ENCODE measurements at regions not wholly inside any gene's neighbourhood (a gene's known extent, or its start where the extent isn't known, plus 50 kb on each side); places are given as distances from the start of the nearest gene placed in this dataset.

DNA sequence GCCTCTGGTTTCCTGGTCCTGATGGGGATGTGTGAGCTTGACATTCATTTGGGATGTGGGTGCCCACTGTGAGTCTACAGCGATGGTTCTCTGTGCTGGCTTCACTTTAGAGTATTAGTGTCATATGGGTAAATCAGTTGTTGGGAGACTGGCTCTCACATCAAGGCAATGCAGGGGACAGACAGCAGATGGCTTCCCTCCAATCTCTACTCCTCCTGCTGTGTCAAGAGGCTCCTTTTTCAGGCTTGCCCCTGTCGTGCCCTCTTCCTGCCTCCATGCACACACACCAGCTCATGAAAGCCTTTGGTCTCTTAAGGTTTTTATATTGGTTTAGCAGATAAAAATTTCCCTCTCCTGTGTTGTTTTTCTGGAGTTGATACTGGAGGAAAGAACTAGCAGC lies 315.6 kb downstream of the RDH14 start:
- no peak for DNase-seq

DNA sequence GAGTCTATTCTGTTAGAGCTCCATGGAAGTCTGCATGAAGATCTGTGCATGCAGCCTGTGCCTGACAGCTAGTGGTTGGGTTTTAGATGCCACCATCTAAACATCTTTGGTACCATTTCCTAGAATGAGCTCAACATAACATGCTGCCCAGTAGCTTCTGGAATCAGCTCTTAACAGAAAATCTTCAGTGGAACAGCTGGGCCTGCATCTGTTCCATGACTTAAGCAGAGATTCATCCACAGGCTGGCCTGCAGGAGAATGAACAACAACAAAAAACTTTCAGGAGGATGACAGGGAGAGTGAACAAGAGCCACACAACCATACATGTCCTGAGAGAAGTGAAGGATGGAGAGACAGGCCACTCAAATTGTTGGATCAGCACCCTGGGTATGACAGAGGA lies 316.6 kb downstream of the RDH14 start:
- no peak for DNase-seq

DNA sequence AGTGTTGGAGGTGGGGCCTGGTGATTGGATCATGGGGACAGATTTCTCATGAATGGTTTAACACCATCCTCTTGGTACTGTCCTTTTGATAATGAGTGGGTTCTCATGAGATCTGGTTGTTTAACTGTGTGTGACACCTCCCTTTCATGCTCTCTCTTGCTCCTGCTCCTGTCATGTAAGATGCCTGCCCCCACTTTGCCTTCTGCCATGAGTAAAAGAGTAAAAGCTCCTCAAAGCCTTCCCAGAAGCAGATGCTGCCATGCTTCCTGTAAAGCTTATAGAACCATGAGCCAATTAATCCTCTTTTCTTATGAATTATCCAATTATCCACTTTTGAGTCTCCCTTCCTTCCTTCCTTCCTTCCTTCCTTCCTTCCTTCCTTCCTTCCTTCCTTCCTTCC lies 317.7 kb downstream of the RDH14 start:
- DNase-seq: no peak

DNA sequence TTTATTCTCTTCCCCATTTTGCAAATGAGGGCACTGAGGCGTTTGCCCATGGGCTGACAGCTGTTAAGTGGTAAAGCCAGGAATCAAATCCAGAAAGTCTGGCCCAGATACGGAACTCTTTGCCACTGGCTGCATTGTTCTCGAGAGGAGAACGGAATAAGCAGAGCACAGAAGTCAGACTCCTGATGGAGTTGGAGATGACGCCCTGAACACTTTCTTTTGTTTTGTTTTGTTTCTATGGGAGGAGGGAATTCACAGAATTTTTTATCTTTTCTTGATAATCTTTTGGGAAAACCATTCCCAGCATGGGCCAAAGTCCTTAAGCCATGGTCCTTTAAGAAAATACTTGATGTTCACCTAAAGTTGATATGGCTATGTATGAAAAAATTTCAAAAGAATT lies 322.2 kb downstream of the RDH14 start:
- DNase-seq: no peak

GRCh38 chr2:18237298-18237697 lies 323.2 kb downstream of the RDH14 start:
- DNase-seq: no peak

DNA sequence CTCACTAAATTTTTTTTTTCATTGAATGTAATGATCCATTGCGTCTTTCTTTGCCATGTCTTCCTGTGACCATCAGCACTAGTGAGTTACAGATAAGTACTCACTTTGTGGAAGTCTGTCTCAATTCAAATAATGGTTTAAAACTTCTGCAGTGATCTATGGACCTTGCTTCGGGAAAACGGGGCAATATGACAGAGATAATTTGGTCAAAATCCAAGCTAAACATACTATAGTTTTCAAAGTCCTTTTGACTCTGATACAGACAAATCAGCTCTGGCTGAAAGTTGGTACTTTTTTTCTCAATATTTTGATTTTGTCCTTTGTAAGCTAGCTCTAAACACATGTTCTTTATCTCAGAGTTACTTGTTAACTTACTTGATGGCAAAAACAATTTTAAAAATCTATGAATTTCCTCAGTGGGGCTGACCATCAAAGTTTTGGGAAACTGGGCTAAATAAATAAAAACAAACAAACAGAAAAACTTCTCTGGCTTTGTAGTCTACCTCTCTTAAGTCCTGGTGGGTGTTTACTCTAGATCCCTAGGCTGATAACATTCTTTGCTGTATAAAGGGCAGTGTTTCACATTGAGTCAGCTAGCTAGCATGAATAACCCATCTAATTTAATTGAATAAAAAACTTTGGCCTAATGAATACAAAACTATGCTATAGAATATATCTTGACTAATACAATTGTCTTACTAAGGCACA lies 327.6 kb downstream of the RDH14 start:
- no peak for DNase-seq

- DNase-seq: no peak
Observed at GRCh38 chr2:18230668-18231067, 329.8 kb downstream of the RDH14 start.

DNA sequence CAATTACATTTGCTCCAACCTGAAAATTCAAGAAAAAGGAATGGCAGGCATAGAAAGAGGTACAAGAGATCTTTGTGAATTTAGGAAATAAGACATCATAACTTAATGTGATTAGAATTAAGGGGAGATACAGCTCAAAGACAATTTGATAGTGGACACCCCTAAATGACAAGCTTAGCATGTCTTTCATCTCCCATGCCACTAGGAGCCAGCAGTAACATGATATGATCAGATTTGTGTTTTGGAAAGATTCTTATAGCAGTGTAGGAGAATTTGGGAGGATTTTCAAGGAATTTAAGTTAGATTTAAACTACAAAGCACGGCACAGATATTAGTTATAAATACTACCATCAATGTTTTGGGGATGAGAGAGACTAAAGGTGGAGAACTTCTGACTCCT lies 340.8 kb downstream of the RDH14 start:
- peak; percentile 1 for DNase-seq

DNA sequence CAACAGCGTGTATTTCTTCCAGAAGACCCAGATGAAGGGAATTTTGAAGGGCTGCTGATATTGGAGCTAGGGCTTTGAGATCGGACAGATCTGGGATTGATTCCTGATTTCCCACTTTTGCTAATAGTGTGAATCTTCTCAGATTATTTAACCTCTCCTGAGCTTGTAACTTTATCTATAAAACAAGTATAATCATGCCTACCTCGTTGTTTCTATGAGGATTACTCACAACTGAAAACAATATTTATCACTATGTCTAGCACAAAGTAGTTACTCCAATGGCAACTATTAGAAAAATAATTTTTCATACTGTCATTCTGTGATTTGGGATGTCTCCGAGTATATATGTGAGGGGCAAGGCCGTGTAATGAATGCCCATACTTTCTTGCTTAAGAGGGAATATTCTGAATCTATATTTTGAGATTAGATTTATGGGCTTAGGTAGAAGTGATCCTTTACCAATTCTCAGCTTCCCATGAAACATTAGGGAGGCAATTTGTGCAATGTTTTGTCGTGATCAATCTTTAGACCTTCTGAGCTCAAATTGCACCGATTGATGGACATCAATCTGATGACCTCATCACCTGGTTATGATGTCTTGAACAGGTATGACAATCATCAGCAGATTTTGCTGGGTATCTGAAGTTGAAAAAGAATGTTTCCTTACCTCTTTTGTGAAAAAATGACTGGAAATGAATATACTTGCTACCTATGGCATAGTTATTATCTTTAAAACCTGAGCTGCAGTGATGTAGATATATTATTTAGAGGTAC lies 339.9 kb downstream of the KCNS3 start:
- no peak for DNase-seq

GRCh38 chr2:18214936-18215335 lies 336.5 kb downstream of the KCNS3 start:
- DNase-seq: no peak

GRCh38 chr2:18213986-18214385 lies 335.5 kb downstream of the KCNS3 start:
- DNase-seq: no peak

DNA sequence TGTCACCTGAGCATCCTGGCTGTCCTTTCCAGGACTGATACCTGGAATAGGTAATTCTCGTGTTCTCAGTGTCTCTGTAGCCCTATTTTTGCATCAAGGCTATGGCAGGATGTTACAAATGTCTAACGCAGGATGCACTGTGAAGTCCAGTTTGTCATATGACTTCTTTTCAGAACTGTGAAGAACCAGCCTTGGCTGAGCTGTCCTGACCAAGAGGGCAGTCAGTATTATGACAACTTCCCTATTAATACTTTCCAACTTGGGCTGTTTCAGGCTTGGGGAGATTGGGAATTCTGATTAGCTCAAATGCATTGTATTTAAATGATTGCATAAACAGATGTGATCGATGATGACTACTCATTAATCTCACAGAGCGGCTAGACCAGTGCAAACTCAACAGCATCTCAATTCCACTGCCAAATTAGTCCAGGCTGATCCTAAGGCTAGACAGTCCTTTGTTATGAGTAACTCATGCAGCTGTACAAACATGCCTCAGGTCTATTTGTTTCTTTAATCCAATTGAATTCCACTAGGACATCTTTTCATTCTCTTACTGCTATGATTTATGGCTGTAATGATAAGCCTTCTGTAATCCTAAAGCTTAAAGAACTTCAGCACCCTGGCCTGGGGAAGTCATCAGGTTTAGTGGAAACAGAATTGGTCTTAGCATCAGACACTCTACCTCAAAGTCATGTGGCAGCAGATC lies 331.6 kb downstream of the KCNS3 start:
- DNase-seq: no peak

DNA sequence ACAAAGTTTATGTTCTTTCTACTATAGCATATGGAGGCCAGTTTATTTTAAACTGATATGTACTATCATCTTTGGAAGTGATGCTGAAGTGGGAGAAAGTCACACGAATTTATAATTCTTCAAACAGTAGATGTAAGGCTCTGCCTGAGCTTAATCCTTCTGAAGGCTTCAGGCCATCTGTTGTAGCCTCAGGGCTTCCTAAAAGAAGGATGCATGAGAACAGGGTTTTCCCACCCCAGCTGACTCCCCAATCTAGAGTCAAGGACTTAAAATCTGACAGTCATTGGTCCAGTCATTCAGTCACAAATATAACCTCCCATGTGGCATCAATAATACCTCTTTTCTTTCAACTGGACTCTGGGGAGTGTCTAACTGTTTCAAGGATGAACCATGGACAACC lies 330.5 kb downstream of the KCNS3 start:
- no peak for DNase-seq

DNA sequence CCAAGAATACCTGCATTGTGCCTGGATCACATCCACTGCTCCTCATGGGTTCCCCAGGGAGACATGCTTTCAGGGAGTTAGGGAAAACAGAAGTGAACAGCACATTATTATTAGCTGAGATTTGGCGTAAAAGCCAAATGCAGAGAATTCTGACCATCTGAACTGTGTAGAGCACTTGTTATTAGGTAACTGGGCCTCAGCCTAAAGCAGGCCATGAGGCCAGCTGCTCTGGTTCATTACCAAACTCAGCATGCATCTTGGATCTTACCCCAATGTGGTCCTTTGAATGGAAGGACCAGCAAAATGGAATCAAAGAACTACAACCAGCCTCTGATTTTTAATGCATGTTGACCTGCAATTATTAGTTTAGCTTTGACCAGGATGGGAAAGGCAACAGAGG lies 322.3 kb downstream of the KCNS3 start:
- DNase-seq: no peak

- DNase-seq: no peak
Observed at GRCh38 chr2:18198677-18199076, 320.2 kb downstream of the KCNS3 start.

DNA sequence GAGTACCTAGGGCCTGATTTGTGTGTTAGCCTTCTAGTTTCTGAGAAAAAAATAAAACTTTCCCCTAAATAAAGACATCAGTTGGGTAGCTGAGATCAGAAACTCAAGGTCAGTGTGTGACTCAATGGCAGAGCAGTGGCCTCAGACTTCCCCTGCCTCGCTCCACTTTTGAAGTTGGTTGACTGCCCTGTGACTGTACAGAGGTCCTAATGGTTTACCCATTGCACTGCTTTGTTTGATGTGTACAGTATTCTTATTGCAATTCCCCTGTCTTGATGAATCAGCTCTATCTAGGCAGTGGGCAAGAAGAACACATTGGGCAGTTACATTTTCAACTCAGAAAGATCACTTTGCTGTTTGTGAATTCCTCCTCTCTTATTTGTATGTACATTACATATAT lies 315.7 kb downstream of the KCNS3 start:
- DNase-seq: no peak

GRCh38 chr2:18186816-18187613 lies 308.5 kb downstream of the KCNS3 start:
- DNase-seq: no peak

DNA sequence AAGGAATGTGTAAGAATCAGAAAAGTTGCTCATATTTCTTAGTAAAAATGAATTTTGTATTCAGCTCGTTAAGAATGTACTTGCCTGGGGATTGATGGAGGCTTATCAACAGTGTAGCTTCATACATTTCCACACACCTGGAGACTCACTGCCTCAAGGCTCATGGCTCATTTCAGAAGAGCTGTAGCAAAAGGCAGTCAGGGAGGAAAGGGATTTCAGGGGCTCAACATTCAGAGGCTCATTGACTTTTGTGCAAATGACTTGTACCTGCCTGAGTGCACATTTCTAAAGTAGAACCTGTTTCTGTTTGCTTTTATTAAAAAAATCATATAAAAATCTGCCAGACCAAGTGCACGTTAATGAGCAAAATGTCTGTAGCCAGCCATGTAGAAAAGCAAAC lies 304.4 kb downstream of the KCNS3 start:
- DNase-seq: no peak

GRCh38 chr2:18180912-18181311 lies 302.4 kb downstream of the KCNS3 start:
- no peak for DNase-seq

GRCh38 chr2:18180031-18180610 lies 301.7 kb downstream of the KCNS3 start:
- no peak for DNase-seq

DNA sequence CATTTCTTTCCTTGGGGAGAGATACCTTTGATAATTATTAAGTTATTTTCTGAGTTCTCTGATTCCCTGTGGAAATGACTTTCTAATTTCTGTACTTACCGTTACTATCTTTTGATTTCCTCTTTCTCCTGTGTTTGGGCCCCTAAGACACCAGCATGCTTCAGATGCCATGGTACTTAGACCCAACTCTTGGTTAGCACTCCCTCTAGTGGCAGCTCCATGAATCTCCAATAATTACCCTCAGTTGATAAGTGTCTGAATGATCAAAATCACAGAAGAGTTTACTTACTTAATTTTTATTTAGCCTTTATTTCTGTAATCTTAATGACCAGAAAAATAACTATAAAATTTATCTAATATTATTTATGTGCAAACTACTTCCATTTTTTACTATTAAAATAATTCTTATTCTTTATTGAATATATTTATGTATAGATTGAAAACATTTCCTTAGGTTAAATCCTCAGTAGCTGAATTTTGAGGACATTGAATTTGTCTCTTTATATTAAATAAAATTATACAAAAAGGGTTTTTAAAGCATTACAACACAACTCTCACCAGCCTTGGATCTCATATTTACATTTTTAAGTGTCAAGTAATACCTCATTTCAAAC lies 300.4 kb downstream of the KCNS3 start:
- peak; percentile 84 for DNase-seq

DNA sequence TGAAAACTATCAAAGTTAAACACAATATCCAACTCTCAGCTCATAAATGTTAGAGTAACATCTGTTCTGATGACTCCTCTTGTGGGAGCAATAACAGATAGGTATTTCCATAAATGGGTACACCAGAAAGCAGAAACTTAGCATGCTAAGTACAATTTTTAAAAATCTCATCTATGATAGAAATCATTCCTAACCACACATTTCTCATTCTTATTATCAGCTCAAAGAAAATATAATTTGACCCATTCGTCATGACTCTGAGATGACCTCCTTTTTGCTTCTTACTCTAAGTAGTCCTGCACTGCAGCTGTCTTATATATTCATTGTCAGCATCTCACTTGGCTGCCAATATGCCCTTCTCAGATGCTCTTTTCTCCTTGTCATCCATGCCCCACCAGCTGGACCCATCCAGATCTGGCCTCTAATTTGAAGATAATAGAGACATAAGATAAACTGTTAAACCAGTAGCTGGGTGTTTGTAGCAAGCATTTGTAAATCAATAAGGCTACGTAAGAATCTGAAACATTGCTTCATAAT lies 298.3 kb downstream of the KCNS3 start:
- no peak for DNase-seq

All from hematopoietic multipotent progenitor cell treated with erythropoietin and hydrocortisone succinate and interleukin-3 and kit ligand, for 6 days (in vitro differentiated cells).